ENCODE measurements at regions not wholly inside any gene's neighbourhood (a gene's known extent, or its start where the extent isn't known, plus 50 kb on each side); places are given as distances from the start of the nearest gene placed in this dataset.

DNA sequence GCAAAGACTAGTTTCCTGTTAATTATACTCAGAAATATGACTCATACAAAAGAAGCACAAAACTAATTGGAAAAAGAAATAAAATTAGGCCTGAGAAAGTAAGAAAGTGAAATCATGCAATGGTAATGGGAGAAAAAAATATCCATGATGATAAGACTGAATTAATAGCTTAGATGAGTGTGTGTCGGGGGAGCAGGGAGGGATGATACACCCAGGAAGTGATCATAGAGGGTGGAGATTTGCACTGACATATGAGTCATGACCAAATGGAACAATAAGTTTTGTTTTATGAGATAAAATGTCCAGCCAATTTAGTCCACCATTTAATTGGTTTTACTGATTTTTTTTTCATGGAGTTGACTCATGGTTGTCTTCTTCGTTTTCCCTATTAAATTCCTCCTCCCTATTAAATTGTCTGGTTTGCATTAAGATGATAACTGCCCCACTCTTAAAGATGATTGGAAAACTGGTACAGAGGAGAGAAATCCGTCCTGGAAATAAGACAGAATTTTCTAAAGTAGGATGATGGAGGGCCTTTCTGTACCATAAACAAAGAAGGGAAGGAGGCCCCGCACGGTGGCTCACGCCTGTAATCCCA is 111.7 kb upstream of the KCNJ6 start:
- H3K9me3 ChIP-seq: no peaks in the 10 kb centered on the region
- intact Hi-C loops (cut with DNase I, micrococcal nuclease): no loop called here

GRCh38 chr21:38032082-38032801 is 116.0 kb upstream of the KCNJ6 start:
- intact Hi-C loops (cut with DNase I, micrococcal nuclease): no loop called here
- ATAC-seq (no peak), DNase-seq (no peak)
- Histone ChIP-seq H3K4me1 (ENCODE audit: low read depth) (no peaks in the 10 kb centered on the region), H3K4me3 (no peak overlapping the region), H3K36me3 (ENCODE audit: low read depth) (no peaks in the 10 kb centered on the region), H3K9me3 (no peaks in the 10 kb centered on the region)
- TF ChIP-seq CTCF (IDR thresholded peaks at IDR 0.05): no peak

More for the DNA sequence above, 111.7 kb upstream of the KCNJ6 start:
- Histone ChIP-seq H3K4me3 (no peak overlapping the region), H3K4me1 (ENCODE audit: low read depth) (no peaks in the 10 kb centered on the region), H3K36me3 (ENCODE audit: low read depth) (no peaks in the 10 kb centered on the region)
- TF ChIP-seq CTCF (IDR thresholded peaks at IDR 0.05): no peak
- DNase-seq: no peak
- ATAC-seq: no peak

GRCh38 chr21:38036016-38036415 is 119.8 kb upstream of the KCNJ6 start:
- Histone ChIP-seq H3K4me1 (ENCODE audit: low read depth) (no peaks in the 10 kb centered on the region), H3K9me3 (no peaks in the 10 kb centered on the region), H3K4me3 (no peak overlapping the region), H3K36me3 (ENCODE audit: low read depth) (no peaks in the 10 kb centered on the region)
- ATAC-seq (no peak), DNase-seq (no peak)
- intact Hi-C loops (cut with DNase I, micrococcal nuclease): no loop called here
- no peak for TF ChIP-seq CTCF (IDR thresholded peaks at IDR 0.05)

GRCh38 chr21:38037416-38037815 is 121.2 kb upstream of the KCNJ6 start:
- intact Hi-C loops (cut with DNase I, micrococcal nuclease): no loop called here
- H3K36me3 ChIP-seq (ENCODE audit: low read depth): no peaks in the 10 kb centered on the region
- ATAC-seq (no peak), DNase-seq (no peak)
- H3K9me3 ChIP-seq: no peaks in the 10 kb centered on the region
- H3K4me1 ChIP-seq (ENCODE audit: low read depth): no peaks in the 10 kb centered on the region
- TF ChIP-seq CTCF (IDR thresholded peaks at IDR 0.05): no peak
- H3K4me3 ChIP-seq: no peak overlapping the region

- H3K36me3 ChIP-seq (ENCODE audit: low read depth): no peaks in the 10 kb centered on the region
- DNase-seq (no peak), ATAC-seq (no peak)
- no peaks in the 10 kb centered on the region for H3K4me1 ChIP-seq (ENCODE audit: low read depth)
- TF ChIP-seq CTCF (IDR thresholded peaks at IDR 0.05): no peak
- no peaks in the 10 kb centered on the region for H3K9me3 ChIP-seq
- no peak overlapping the region for H3K4me3 ChIP-seq
- intact Hi-C loops (cut with DNase I, micrococcal nuclease): no loop called here
Observed at GRCh38 chr21:38039369-38039768, 123.1 kb upstream of the KCNJ6 start.

Measured in mucosa of descending colon (tissue), 3 donors.